Activated CD4-positive, CD25-positive, alpha-beta regulatory T cell treated with anti-CD3 and anti-CD28 coated beads, Interleukin-2, amount 50 U/mL, for 72 hours (primary cell): ENCODE measurements at regions not wholly inside any gene's neighbourhood (a gene's known extent, or its start where the extent isn't known, plus 50 kb on each side); places are given as distances from the start of the nearest gene placed in this dataset.
"Not testable (repeated sequence)": the region's sequence is repeated elsewhere in the genome, so short reads cannot be mapped to it uniquely, and the experiment has no call there.

ENCODE experiments used
- DNase-seq: peaks from one replicate; pipeline ENCODE4 v3.0.0; 2021

GRCh38 chr3:187852842-187853730 lies 107.8 kb upstream of the BCL6 start:
- DNase-seq: no peak

- DNase-seq: no peak
Observed at GRCh38 chr3:187855131-187855530, 109.9 kb upstream of the BCL6 start.

GRCh38 chr3:187856555-187856954 lies 111.3 kb upstream of the BCL6 start:
- no peak for DNase-seq

- no peak for DNase-seq
Observed at GRCh38 chr3:187858041-187858440, 112.8 kb upstream of the BCL6 start.

- no peak for DNase-seq
Observed at GRCh38 chr3:187858711-187859110, 113.4 kb upstream of the BCL6 start.

GRCh38 chr3:187862701-187863277 lies 117.5 kb upstream of the BCL6 start:
- DNase-seq: not testable (repeated sequence)

GRCh38 chr3:187870360-187871203 lies 125.3 kb upstream of the BCL6 start:
- no peak for DNase-seq

GRCh38 chr3:187871204-187871591 lies 125.9 kb upstream of the BCL6 start:
- DNase-seq: no peak

GRCh38 chr3:187871848-187872247 lies 126.6 kb upstream of the BCL6 start:
- no peak for DNase-seq

GRCh38 chr3:187873843-187874242 lies 128.6 kb upstream of the BCL6 start:
- DNase-seq: no peak

GRCh38 chr3:187875863-187876262 lies 130.6 kb upstream of the BCL6 start:
- no peak for DNase-seq

GRCh38 chr3:187878772-187879518 lies 133.7 kb upstream of the BCL6 start:
- DNase-seq: no peak

- DNase-seq: no peak
Observed at GRCh38 chr3:187880441-187880840, 135.2 kb upstream of the BCL6 start.

GRCh38 chr3:187880851-187881250 lies 135.6 kb upstream of the BCL6 start:
- DNase-seq: no peak

- no peak for DNase-seq
Observed at GRCh38 chr3:187888701-187889100, 143.4 kb upstream of the BCL6 start.

- DNase-seq: no peak
Observed at GRCh38 chr3:187889106-187889505, 143.8 kb upstream of the BCL6 start.

GRCh38 chr3:187889601-187890404 lies 144.5 kb upstream of the BCL6 start:
- DNase-seq: no peak

- not testable (repeated sequence) for DNase-seq
Observed at GRCh38 chr3:187890405-187890752, 145.1 kb upstream of the BCL6 start.

GRCh38 chr3:187896646-187897045 lies 151.4 kb upstream of the BCL6 start:
- no peak for DNase-seq

- DNase-seq: no peak
Observed at GRCh38 chr3:187899246-187899645, 154.0 kb upstream of the BCL6 start.

GRCh38 chr3:187900993-187901755 lies 155.9 kb upstream of the BCL6 start:
- DNase-seq: no peak
